B cell (primary cell): ENCODE measurements at regions not wholly inside any gene's neighbourhood (a gene's known extent, or its start where the extent isn't known, plus 50 kb on each side); places are given as distances from the start of the nearest gene placed in this dataset.
A peak's percentile ranks its signal among the peaks of the same experiment; 100 is the strongest.

Experiments used
- ATAC-seq: fragments of 200-7000 bp; cut with Tn5 transposase; one replicate; pipeline ENCODE4 v1.10.0; 2021; ENCODE audit warnings: low read depth, mild to moderate bottlenecking, moderate number of reproducible peaks, moderate library complexity
- CTCF ChIA-PET: fragments of 350-600 bp; sonication (Branson Sonifier 250); formaldehyde crosslinking; loops from one replicate; lab custom pipeline; 2021; ENCODE audit warnings: antibody characterized with exemption, inconsistent platforms; lab: Charles Lee
- POLR2A ChIA-PET: fragments of 350-600 bp; sonication (Branson Sonifier 250); formaldehyde crosslinking; loops from one replicate; lab custom pipeline; 2021; ENCODE audit warnings: antibody characterized with exemption; lab: Charles Lee
- DNase-seq: peaks from one replicate; pipeline ENCODE4 v3.0.0; 2013
- H2AFZ ChIP-seq: 2 replicates; pipeline ENCODE4 v1.6.1; 2012; ENCODE audit warnings: mild to moderate bottlenecking, low read depth, low read length; ENCODE audit not compliant: insufficient read depth, poor library complexity, severe bottlenecking
- H3K27ac ChIP-seq, 2 donors: 1 replicate in 1 of 2; 2 replicates in 1 of 2; pipeline ENCODE4 v1.5.1; 2012 to 2013; ENCODE audit warnings: low read length in 2 of 2, mild to moderate bottlenecking in 2 of 2, moderate library complexity in 1 of 2
- H3K27me3 ChIP-seq, 4 experiments: fragments of 200-600 bp in 1 of 4; sonication (generic) in 1 of 4; replicated peaks in 1 of 4; 1 replicate in 2 of 4; 2 replicates in 2 of 4; pipeline versions ENCODE4 v1.6.1 to v1.7.0; 2013 to 2016; ENCODE audit warnings: low read length in 3 of 4, mild to moderate bottlenecking in 2 of 4, mixed read lengths in 1 of 4, moderate library complexity in 1 of 4; ENCODE audit not compliant: insufficient read depth in 4 of 4, control insufficient read depth in 3 of 4; ENCODE audit errors: control extremely low read depth in 1 of 4
- H3K36me3 ChIP-seq, 2 experiments: replicated peaks in 1 of 2; 1 replicate in 1 of 2; 2 replicates in 1 of 2; pipeline versions ENCODE4 v1.6.1 to v1.7.1; 2013; ENCODE audit warnings: low read length in 1 of 2; ENCODE audit not compliant: insufficient read depth in 2 of 2, control insufficient read depth in 1 of 2; ENCODE audit errors: control extremely low read depth in 1 of 2, extremely low read depth in 1 of 2
- H3K4me1 ChIP-seq, 2 donors: fragments of 200-600 bp in 1 of 2; sonication (generic) in 1 of 2; 1 replicate in 1 of 2; 2 replicates in 1 of 2; pipeline versions ENCODE4 v1.5.1 to v1.6.1; 2013 to 2017; ENCODE audit warnings: low read length in 2 of 2; ENCODE audit not compliant: control insufficient read depth in 2 of 2, insufficient read depth in 2 of 2
- H3K4me2 ChIP-seq: replicated peaks from 2 replicates; pipeline ENCODE3; 2012; ENCODE audit warnings: mild to moderate bottlenecking, low read depth, low read length; ENCODE audit not compliant: poor library complexity, severe bottlenecking
- H3K4me3 ChIP-seq, 5 experiments: fragments of 200-600 bp in 1 of 5; sonication (generic) in 1 of 5; 1 replicate in 3 of 5; 2 replicates in 2 of 5; pipeline versions ENCODE4 v1.5.1 to v1.7.0; 2011 to 2016; ENCODE audit warnings: low read length in 4 of 5, mild to moderate bottlenecking in 4 of 5, low read depth in 2 of 5, control low read depth in 1 of 5, moderate library complexity in 1 of 5; ENCODE audit not compliant: insufficient read depth in 1 of 5; ENCODE audit errors: control extremely low read depth in 1 of 5, extremely low read depth in 1 of 5
- H3K79me2 ChIP-seq: fragments of 200-600 bp; sonication (generic); one replicate; pipeline ENCODE4 v1.6.0; 2016; ENCODE audit warnings: low read length; ENCODE audit not compliant: control insufficient read depth, insufficient read depth
- H3K9ac ChIP-seq: fragments of 200-600 bp; sonication (generic); 2 replicates; pipeline ENCODE4 v1.6.1; 2017; ENCODE audit warnings: mild to moderate bottlenecking, low read length, moderate library complexity
- H3K9me3 ChIP-seq, 3 donors: one replicate each; pipeline versions ENCODE4 v1.6.1 to v1.7.1; 2013; ENCODE audit warnings: low read length in 2 of 3; ENCODE audit not compliant: control insufficient read depth in 2 of 3, insufficient read depth in 1 of 3; ENCODE audit errors: control extremely low read depth in 1 of 3
- H4K20me1 ChIP-seq: 2 replicates; pipeline ENCODE4 v1.6.0; 2012; ENCODE audit warnings: mild to moderate bottlenecking, low read length; ENCODE audit not compliant: insufficient read depth, control insufficient read depth, poor library complexity, severe bottlenecking
- H3K27ac Mint-ChIP-seq: one replicate; pipeline ENCODE4 v1.8.0; 2021; ENCODE audit warnings: mixed read lengths
- H3K27me3 Mint-ChIP-seq: one replicate; pipeline ENCODE4 v1.8.0; 2021; ENCODE audit warnings: mixed read lengths
- H3K4me1 Mint-ChIP-seq: one replicate; pipeline ENCODE4 v1.8.0; 2021; ENCODE audit warnings: mixed read lengths
- H3K4me3 Mint-ChIP-seq: one replicate; pipeline ENCODE4 v1.8.0; 2021; ENCODE audit warnings: mixed read lengths
- H3K9me3 Mint-ChIP-seq: one replicate; pipeline ENCODE4 v1.8.0; 2022; ENCODE audit warnings: mixed read lengths; ENCODE audit not compliant: insufficient read depth
- CTCF ChIP-seq: fragments of 200-600 bp; IDR thresholded peaks from one replicate; pipeline ENCODE4 v1.8.0; 2022; ENCODE audit warnings: antibody characterized with exemption, mild to moderate bottlenecking
- EZH2 ChIP-seq: IDR thresholded peaks from 2 replicates; pipeline ENCODE4 v1.6.1; 2012; ENCODE audit warnings: borderline replicate concordance, low read depth, mild to moderate bottlenecking, moderate library complexity, low read length; ENCODE audit not compliant: insufficient read depth, poor library complexity, severe bottlenecking
- WGBS: methylation state at CpG from one replicate; pipeline ENCODE4 v1.1.5; 2013; ENCODE audit warnings: missing lambda C conversion rate; ENCODE audit not compliant: insufficient coverage; 5-methylcytosine and 5-hydroxymethylcytosine counted together
- intact Hi-C: fragments of 100-400 bp; cut with micrococcal nuclease; formaldehyde crosslinking; loops from one replicate; pipeline ENCODE4 v1.10.0; 2022

GRCh38 chr20:1827974-1828785 lies 67.0 kb upstream of the SIRPA start:
- H3K9ac ChIP-seq = no peak overlapping the region
- TF ChIP-seq EZH2 = no peak
- TF ChIP-seq CTCF = no peak
- WGBS = 94% methylated on average over 10 of the region's 13 CpGs
- peaks cover 28% of the 10 kb centered on the region for H3K4me1 Mint-ChIP-seq
- peaks cover 8% of the 10 kb centered on the region for H3K9me3 Mint-ChIP-seq
- H3K4me2 ChIP-seq = no peak overlapping the region
- ChIA-PET POLR2A (no interaction called here), CTCF (no interaction called here)
- H3K27me3 ChIP-seq = peaks cover 0 to 4% (median 0%) of the 10 kb centered on the region in 4 experiments
- intact Hi-C loops = no loop called here
- H2AFZ ChIP-seq = no peak overlapping the region
- H3K4me1 ChIP-seq = peaks cover 7 to 22% of the 10 kb centered on the region in 2 donors
- H3K4me3 ChIP-seq = no peak overlapping the region
- H3K27ac ChIP-seq = no peak overlapping the region
- H3K4me3 Mint-ChIP-seq = no peak overlapping the region
- peak overlapping the region; percentile 1 for H3K27ac Mint-ChIP-seq
- ATAC-seq (no peak), DNase-seq (no peak)
- no peaks in the 10 kb centered on the region for H3K36me3 ChIP-seq
- no peaks in the 10 kb centered on the region for H3K79me2 ChIP-seq
- H3K27me3 Mint-ChIP-seq = peaks cover 4% of the 10 kb centered on the region
- no peaks in the 10 kb centered on the region for H4K20me1 ChIP-seq
- peaks cover 0 to 21% (median 9%) of the 10 kb centered on the region in 3 donors for H3K9me3 ChIP-seq

GRCh38 chr20:1827510-1827973 lies 67.7 kb upstream of the SIRPA start:
- intact Hi-C loops = no loop called here
- ChIA-PET CTCF (no interaction called here), POLR2A (no interaction called here)
- Histone ChIP-seq H2AFZ (no peak overlapping the region), H3K36me3 (no peaks in the 10 kb centered on the region), H3K79me2 (no peaks in the 10 kb centered on the region), H3K4me1 (peaks cover 7 to 22% of the 10 kb centered on the region in 2 donors), H3K4me3 (no peak overlapping the region), H3K4me2 (no peak overlapping the region), H3K9ac (no peak overlapping the region), H3K9me3 (peaks cover 0 to 23% (median 15%) of the 10 kb centered on the region in 3 donors), H3K27ac (no peak overlapping the region), H4K20me1 (no peaks in the 10 kb centered on the region), H3K27me3 (peaks cover 0 to 4% (median 0%) of the 10 kb centered on the region in 4 experiments)
- WGBS = 83% methylated on average over 3 of the region's 5 CpGs
- no peak for DNase-seq
- H3K27ac Mint-ChIP-seq = peak overlapping the region; percentile 32
- H3K4me3 Mint-ChIP-seq = no peak overlapping the region
- TF ChIP-seq EZH2 (no peak), CTCF (no peak)
- peaks cover 12% of the 10 kb centered on the region for H3K9me3 Mint-ChIP-seq
- ATAC-seq = no peak
- H3K4me1 Mint-ChIP-seq = peaks cover 28% of the 10 kb centered on the region
- H3K27me3 Mint-ChIP-seq = peaks cover 4% of the 10 kb centered on the region
